Left lobe of liver (tissue), 2 donors: ENCODE measurements at regions not wholly inside any gene's neighbourhood (a gene's known extent, or its start where the extent isn't known, plus 50 kb on each side); places are given as distances from the start of the nearest gene placed in this dataset.

ENCODE experiments used
- ATAC-seq: fragments of 200-7000 bp; cut with Tn5 transposase; one replicate; pipeline ENCODE4 v1.9.1; 2020; ENCODE audit warnings: mild to moderate bottlenecking, moderate library complexity
- DNase-seq: peaks from one replicate; pipeline ENCODE4 v3.0.0-alpha.2; 2020; ENCODE audit warnings: low spot score
- donor health status: DM: no; HTN: no; CAD: no; lungs with moderate emphysema.
- donor health status: DM: no; HTN: yes; CAD: no.

DNA sequence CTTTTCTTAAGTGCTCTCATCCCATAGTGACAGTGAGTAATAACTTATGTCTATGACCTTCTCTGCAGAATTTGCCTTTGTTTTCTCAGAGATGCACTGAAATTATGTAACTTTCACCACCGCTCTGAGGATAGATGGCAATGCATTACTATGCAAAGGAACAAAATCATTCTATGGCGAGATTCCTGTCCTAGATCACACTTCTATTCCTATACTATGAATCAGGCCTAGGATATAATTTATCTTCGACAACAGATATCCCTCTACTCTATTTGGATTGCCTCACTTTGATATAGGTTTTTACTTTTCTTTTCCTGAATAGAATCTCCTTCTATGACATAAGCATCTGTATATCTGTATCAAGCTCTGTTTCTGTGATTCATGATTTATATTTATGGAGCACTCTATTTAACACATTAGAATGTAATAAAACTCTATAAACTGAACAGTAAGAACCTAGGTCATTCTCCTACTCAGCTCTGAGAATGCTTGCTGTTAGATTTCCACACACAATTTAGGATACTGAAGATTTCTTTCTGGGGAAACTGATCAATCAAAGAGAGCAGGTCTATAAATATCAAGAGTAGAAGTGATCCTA is 1082.3 kb upstream of the ADGRL3 start:
- DNase-seq = no peak

GRCh38 chr4:60122820-60123219 is 1077.3 kb upstream of the ADGRL3 start:
- DNase-seq (no peak), ATAC-seq (no peak)

More for the DNA sequence above, 1082.3 kb upstream of the ADGRL3 start:
- ATAC-seq = no peak

DNA sequence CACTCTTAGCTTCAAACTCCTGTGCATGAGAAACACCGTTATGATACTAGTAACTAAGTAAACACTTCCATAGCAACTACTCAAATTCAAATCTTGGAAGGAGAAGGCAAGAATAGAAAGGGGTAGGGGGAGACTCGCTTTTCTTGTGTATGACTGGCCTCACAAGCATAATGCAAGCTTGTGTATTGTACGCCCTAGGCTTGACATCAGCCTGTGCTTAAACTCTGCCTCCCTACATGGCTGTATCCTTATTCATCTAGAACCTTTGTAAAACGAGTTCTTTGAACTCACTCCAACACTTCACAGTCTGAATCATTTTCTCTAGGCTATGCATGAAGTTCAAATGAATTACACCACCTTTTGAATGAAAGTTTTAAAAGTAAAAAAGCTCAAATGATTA is 1071.2 kb upstream of the ADGRL3 start:
- DNase-seq = no peak
- no peak for ATAC-seq

DNA sequence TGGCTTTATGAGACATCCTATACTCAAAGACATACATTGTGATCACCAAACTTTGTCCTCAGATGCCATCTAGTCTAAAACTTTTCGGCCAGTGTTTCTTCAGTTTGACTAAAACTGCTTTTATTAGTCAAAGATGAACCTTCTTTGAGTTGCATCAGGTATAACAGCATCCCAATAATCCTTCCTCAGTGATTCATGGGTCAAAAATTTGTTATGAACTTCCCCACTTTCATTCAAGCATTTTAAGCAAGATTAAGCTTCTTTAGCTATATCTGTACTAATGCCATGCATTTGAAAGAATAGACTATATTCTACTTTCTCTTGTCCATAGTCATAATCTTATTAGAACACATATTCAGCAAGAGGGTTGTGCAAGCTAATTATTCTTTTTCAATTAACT is 1070.4 kb upstream of the ADGRL3 start:
- no peak for DNase-seq
- no peak for ATAC-seq

GRCh38 chr4:60133375-60133774 is 1066.8 kb upstream of the ADGRL3 start:
- no peak for DNase-seq

DNA sequence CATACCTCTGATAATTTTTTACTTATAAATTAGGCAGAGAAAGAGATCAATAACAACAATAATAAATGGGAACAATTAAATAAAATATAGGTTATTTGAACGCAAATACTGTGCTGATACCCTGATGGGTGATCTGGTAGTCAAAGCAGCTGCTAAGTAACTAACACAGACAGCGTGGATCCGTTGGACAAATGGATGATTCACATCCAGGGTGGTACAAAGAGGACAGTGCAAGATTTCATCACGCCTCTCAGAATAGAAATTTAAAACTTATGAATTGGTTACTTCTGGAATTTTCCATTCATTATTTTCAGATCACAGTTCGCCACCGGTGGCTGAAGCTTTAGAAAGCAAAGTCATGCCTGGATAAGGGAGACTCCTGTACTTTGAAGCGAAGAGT is 1066.0 kb upstream of the ADGRL3 start:
- ATAC-seq (no peak), DNase-seq (no peak)

More at GRCh38 chr4:60133375-60133774, 1066.8 kb upstream of the ADGRL3 start:
- ATAC-seq = no peak

DNA sequence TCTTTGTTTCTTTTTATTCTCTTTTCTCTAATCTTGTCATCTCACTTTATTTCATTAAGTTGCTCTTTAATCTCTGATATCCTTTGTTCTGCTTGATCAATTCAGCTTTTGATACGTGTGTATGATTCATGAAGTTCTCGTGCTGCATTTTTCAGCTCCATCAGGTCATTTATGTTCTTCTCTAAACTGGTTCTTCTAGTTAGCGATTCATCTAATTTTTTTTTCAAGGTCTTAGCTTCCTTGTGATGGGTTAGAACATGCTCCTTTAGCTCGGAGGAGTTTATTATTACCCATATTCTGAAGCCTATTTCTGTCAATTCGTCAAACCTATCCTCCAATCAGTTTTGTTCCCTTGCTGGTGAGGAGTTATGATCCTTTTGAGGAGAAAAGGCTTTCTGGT is 1045.0 kb upstream of the ADGRL3 start:
- DNase-seq (no peak), ATAC-seq (no peak)

- no peak for ATAC-seq
- no peak for DNase-seq
These were observed 1027.0 kb upstream of the ADGRL3 start for GRCh38 chr4:60173103-60173502.

GRCh38 chr4:60173718-60174117 is 1026.4 kb upstream of the ADGRL3 start:
- no peak for ATAC-seq

DNA sequence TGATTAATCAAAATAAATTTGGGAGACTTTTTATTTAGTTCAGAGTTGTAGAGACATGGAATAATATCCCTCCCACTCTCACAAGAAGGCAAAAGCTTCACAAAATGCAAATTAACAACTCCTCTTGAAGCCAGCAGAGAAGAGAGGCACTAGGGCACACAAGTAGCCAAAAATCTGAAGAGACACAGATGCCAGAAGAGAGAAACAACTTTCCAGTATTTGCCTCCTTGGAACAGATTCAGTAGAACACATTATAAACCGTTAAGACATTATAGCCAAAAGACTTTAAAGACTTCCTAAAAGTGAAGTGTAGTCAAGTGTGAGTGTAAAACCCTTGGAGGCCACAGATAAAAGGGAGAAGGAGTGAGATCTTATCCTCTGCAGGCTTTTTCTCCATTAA is 1024.9 kb upstream of the ADGRL3 start:
- ATAC-seq (no peak), DNase-seq (no peak)

More at GRCh38 chr4:60173718-60174117, 1026.4 kb upstream of the ADGRL3 start:
- no peak for DNase-seq

DNA sequence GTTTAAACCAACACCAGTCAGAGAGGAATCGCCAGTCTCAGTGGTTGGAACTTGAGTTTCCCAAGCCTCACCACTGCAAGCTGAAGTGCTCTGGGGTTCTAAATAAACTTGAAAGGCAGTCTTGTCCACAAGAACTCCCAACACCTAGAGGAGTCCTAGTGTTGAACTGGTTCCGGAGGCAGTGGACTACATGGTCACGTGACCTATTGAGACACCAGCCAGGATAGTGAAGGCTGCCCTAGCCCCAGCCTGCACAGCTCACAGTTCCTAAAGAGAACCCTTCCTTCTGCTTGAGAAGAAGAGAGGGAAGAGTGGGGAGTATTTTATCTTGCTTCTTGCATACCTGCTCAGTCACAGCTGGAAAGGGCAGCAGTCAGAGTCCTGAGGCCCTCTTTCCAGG is 1012.7 kb upstream of the ADGRL3 start:
- ATAC-seq (no peak), DNase-seq (no peak)

- no peak for DNase-seq
- ATAC-seq = no peak
These were observed 1010.8 kb upstream of the ADGRL3 start for GRCh38 chr4:60189286-60189685.

DNA sequence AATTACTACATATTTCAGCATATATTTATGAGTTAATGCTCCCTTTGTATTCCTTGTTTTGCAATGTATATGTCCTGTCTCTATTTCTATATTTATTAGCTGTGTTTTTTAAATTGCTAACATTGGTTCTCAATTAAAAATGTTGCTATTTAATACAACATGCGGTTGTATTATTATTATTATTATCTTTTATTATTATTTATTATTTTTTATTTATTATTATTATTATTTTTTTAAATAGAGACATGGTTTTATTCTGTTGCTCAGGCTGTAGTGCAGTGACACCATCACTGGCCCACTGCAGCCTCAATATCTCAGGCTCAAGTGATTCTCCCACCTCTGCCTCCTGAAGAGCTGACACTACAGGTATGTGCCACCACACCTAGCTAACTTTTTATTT is 1005.9 kb upstream of the ADGRL3 start:
- DNase-seq (no peak), ATAC-seq (no peak)

DNA sequence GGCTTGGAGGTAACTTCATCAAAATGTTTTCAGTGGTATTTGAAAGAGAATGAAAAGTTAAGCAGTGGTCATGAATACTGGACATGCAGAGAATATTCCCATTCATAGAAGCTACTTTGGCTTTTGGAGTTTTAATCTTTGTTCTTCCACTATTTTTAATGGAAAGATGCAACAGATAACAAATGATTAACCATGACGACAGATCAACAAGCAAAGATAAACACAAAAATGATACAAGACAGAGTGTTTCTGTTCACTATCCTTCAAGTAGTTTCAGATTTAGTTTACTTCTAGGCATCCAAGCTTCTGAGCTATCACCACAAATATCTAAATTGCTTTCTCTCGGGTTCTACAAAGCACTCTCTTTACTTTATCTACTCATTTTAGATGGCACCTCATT is 1004.9 kb upstream of the ADGRL3 start:
- DNase-seq (no peak), ATAC-seq (no peak)

- peak; percentile 88 for ATAC-seq
These were observed 999.0 kb upstream of the ADGRL3 start for GRCh38 chr4:60201052-60201673.

GRCh38 chr4:60209588-60209987 is 990.5 kb upstream of the ADGRL3 start:
- ATAC-seq = no peak

More at GRCh38 chr4:60201052-60201673, 999.0 kb upstream of the ADGRL3 start:
- no peak for DNase-seq

DNA sequence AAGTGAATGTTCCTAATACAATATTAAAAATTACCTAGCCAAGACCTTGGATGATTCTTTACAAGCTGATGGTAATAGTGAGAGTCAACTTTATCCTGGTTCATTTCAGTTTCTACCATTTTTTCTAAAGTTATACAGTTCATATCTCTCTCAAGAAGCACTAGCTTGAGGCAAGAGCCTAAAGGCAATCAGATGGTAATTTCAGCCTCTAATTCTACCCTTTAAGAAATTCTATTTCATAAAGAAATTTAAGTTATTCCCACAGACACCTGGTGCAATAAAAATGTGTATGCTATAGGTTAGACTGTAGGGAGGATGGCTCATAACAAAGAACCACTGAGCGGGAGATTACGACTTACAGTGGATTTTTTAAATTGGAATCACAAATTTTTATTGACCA is 984.2 kb upstream of the ADGRL3 start:
- ATAC-seq (no peak), DNase-seq (no peak)

More at GRCh38 chr4:60209588-60209987, 990.5 kb upstream of the ADGRL3 start:
- no peak for DNase-seq

DNA sequence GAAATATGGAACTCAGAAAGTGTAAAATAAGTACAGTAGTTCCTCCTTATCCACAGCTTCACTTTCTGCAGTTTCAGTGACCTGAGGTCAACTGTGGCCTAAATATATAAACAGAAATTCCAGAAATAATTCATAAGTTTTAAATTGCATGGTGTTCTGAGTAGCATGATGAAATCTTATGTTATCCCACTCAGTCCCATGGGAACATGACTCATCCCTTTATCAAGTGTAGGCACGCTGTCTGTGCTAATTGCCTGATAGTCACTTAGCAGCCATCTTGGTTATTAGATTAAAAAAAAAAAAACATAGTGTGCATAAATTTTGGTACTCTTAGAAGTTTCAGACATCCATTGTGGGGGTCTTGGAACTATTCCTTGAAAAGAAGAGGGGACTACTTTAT is 983.4 kb upstream of the ADGRL3 start:
- no peak for DNase-seq
- no peak for ATAC-seq

GRCh38 chr4:60221866-60222265 is 978.3 kb upstream of the ADGRL3 start:
- DNase-seq (no peak), ATAC-seq (no peak)

- no peak for DNase-seq
- ATAC-seq = no peak
These were observed 976.8 kb upstream of the ADGRL3 start for GRCh38 chr4:60223208-60223923.

DNA sequence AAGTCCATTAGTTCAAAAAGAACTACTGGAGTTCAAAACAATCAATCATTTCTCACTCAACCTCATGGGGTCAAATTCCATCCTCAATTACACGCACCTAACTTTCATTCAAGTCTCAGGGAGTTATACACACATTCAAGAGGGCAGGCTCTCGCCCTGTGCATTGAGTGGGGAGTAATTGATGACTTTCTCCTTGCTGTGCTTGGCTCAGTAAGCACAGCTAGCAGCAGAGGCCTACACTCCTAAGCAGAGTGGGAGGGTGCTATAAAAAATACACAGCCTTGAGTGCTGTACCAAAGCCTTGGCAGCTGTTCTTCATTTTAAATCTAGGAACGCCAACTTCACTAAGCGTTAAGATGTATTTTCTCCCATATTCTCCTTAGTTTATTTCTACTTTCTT is 958.3 kb upstream of the ADGRL3 start:
- ATAC-seq (no peak), DNase-seq (no peak)

DNA sequence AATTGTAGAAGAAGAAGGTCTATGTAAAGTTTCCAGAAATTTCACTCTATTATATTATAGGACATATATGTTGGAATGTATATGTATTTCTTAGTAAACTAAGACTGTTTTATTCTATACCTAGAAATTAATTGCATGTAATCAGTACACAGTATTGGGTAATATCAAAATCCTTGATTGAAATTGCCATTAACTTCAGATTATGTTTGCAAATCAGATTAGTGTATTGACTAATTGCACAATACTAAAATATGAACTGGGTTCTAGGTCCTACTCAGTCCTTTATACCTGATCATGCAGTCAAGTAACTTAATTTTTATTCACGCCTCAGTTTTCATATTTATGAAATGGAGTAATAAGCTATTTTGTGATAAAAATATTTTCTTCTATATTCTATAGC is 950.3 kb upstream of the ADGRL3 start:
- DNase-seq (no peak), ATAC-seq (no peak)
